Right lung (tissue), 2 donors: ENCODE measurements at regions not wholly inside any gene's neighbourhood (a gene's known extent, or its start where the extent isn't known, plus 50 kb on each side); places are given as distances from the start of the nearest gene placed in this dataset.

Experiments
- DNase-seq, 2 donors: peaks; one replicate each; pipeline ENCODE4 v3.0.0-alpha.2; 2013

- DNase-seq = peak; percentile 42 to 62
Measured at GRCh38 chr2:145652036-145652435, 1132.1 kb upstream of the ZEB2 start.

GRCh38 chr2:145650226-145650625 is 1130.3 kb upstream of the ZEB2 start:
- DNase-seq = no peak

GRCh38 chr2:145649061-145649460 is 1129.1 kb upstream of the ZEB2 start:
- DNase-seq = no peak

- no peak for DNase-seq
Measured at GRCh38 chr2:145644820-145645302, 1124.9 kb upstream of the ZEB2 start.

- DNase-seq = no peak
Measured at GRCh38 chr2:145638675-145639074, 1118.8 kb upstream of the ZEB2 start.

GRCh38 chr2:145635706-145636427 is 1115.9 kb upstream of the ZEB2 start:
- DNase-seq = no peak

GRCh38 chr2:145631561-145631960 is 1111.6 kb upstream of the ZEB2 start:
- DNase-seq = no peak

- no peak for DNase-seq
Measured at GRCh38 chr2:145626301-145626700, 1106.4 kb upstream of the ZEB2 start.

- DNase-seq = no peak
Measured at GRCh38 chr2:145625111-145625510, 1105.2 kb upstream of the ZEB2 start.

- no peak for DNase-seq
Measured at GRCh38 chr2:145623136-145623535, 1103.2 kb upstream of the ZEB2 start.

GRCh38 chr2:145622285-145622684 is 1102.4 kb upstream of the ZEB2 start:
- DNase-seq = no peak

GRCh38 chr2:145617906-145618305 is 1098.0 kb upstream of the ZEB2 start:
- no peak for DNase-seq

- no peak for DNase-seq
Measured at GRCh38 chr2:145617420-145617819, 1097.5 kb upstream of the ZEB2 start.

GRCh38 chr2:145615626-145616025 is 1095.7 kb upstream of the ZEB2 start:
- no peak for DNase-seq

GRCh38 chr2:145609951-145610350 is 1090.0 kb upstream of the ZEB2 start:
- DNase-seq = no peak

GRCh38 chr2:145601361-145601925 is 1081.5 kb upstream of the ZEB2 start:
- DNase-seq = no peak

GRCh38 chr2:145600811-145601210 is 1080.9 kb upstream of the ZEB2 start:
- no peak for DNase-seq

GRCh38 chr2:145599756-145600155 is 1079.8 kb upstream of the ZEB2 start:
- DNase-seq = no peak

- no peak for DNase-seq
Measured at GRCh38 chr2:145598434-145598833, 1078.5 kb upstream of the ZEB2 start.

- peak; percentile 76 for DNase-seq
Measured at GRCh38 chr2:145597809-145598208, 1077.9 kb upstream of the ZEB2 start.

GRCh38 chr2:145597006-145597405 is 1077.1 kb upstream of the ZEB2 start:
- DNase-seq = no peak

- DNase-seq = no peak
Measured at GRCh38 chr2:145596416-145596815, 1076.5 kb upstream of the ZEB2 start.

- no peak for DNase-seq
Measured at GRCh38 chr2:145595296-145595695, 1075.4 kb upstream of the ZEB2 start.
